ENCODE measurements at regions not wholly inside any gene's neighbourhood (a gene's known extent, or its start where the extent isn't known, plus 50 kb on each side); places are given as distances from the start of the nearest gene placed in this dataset.
A peak's percentile ranks its signal among the peaks of the same experiment; 100 is the strongest.

DNA sequence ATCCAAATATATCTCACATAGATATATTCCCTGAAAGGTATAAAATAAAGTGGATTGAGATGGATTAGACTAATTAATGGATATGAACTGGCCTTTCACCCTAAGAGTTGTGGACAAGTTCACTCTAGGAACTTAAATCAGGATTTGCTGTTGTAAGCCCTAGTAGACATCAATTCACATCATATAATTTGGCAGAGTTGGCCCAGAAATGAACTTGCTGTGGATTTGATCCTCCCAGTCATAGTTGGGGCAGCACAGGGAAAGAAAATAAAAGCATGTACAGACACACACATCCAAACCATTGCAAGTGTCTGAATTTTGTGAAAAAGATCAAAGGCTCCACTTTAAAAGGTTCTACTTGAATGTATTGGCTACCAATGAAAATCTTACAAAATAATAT is 734.7 kb upstream of the NR2F2 start:
- no peak for DNase-seq

DNA sequence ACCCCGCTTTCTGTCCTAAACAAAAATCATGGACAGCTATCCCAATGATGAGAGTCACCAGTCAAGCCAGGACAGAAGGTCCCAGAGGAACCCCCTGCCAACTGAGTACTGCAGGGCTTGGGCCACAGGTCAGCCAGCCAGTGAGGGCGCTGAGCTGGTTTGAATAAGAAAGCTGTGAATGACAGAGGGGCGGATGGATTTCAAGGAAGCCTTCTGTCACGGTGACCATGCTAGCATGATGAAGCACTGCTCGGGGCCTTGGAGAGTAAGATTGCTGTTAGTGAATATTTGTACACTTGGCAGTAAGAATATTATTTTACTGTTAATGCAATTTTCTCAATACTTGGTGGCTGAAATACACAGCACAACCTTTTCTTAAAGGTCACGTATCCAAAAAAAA is 734.0 kb upstream of the NR2F2 start:
- no peak for DNase-seq

DNA sequence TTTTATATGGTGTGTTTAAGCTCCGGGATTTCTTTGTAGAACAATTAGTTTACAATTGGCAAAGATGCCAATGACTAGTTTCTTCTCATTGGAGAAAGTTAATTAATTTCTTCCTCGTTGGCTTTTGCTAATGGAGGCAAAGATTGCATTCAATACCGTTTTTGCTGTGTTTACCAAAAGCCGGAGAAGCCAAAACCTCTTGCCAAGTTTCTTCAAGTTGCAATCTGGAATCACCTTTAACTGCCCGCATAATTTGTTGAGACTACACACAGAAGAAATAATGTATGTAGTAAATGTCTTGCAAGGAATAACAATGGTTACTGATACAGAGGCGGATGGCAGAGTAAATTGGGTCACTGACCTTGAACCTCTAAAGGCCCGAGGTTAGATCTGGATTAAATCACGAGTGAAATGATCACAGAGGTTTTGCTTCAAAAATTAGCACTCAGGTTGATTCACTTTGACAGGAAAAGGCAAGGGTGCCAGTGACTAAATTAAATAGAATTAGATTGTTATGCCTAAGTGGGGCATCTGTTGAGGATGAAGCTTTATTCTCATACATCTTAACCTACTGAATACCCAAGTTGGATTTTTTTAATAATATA is 732.1 kb upstream of the NR2F2 start:
- no peak for DNase-seq

- no peak for DNase-seq
Observed at GRCh38 chr15:95600367-95600766, 730.1 kb upstream of the NR2F2 start.

DNA sequence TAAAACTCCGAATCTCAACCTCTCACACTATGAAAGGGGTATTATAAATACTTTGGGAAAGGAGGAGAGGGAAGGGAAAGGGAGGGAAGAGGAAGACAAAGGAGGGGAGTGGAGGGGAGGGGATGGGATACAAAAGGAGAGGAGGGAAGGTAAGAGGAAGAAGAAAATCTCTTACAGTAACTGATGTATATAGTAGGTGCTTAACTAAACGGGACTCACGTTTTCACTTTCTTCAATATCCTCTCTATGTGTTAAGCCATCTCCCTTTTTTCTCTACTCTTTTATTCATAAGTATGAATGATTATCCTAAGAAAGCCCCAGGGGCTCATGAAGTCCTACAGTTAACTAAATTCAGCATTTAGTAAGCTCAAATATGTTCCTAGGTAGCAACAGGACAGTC is 729.6 kb upstream of the NR2F2 start:
- DNase-seq = no peak

DNA sequence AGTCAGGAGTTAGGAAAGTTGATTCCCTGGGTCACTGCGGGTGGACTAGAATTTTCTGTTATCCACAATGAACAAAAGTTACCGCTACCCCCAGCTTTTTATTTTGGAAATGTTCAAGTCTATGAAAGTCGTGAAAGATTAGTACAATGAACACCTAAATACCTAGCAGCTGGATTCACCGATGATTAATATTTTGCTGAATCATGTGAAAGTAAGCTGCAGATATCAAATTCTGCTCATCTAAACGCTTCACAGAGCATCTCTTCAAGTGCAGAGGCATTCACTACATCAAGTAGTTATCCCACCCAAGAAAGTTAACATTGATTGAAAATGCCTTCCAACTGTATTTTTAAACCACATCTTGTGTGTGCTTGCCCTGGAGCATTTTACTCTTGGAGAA is 729.0 kb upstream of the NR2F2 start:
- DNase-seq = no peak

DNA sequence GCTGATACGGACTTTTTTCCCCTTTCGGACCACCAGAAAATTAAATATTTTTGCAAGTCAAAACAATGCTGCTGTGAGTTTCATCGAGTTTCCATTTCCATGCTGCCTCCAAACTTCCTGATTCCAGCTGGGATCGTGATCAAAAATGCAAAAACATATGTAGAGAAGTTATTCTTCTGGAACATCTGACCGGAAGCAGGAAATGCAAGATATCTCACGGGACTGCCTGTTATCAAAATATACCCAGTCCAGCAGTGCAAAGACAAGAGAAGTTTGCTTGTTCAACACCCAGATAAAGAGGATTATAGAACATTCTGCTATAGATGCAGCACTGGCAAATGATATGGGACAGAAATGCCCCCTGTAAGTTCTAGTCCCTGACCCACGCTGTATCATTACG is 726.7 kb upstream of the NR2F2 start:
- no peak for DNase-seq

- DNase-seq = no peak
Observed at GRCh38 chr15:95604634-95605036, 725.9 kb upstream of the NR2F2 start.

GRCh38 chr15:95605098-95605497 is 725.4 kb upstream of the NR2F2 start:
- DNase-seq = no peak

DNA sequence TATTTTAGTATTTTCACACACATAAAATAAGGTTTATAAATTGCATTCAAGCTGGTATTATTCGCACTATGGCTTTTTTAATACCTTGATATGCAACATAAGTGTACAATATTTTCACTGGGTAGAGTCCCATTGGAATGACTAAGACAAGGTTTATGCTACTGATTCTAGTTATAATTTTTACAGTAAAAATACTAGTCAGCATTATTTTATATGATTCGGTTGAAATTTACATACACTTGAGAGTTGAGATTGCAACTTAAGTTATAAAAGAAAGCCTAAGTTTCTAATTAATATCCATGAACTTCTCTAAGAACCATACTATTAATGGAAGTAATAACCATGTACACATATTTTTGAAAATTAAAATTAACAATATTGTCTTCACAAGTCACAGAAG is 723.9 kb upstream of the NR2F2 start:
- DNase-seq = no peak

GRCh38 chr15:95608371-95608770 is 722.1 kb upstream of the NR2F2 start:
- no peak for DNase-seq

GRCh38 chr15:95609096-95609495 is 721.4 kb upstream of the NR2F2 start:
- no peak for DNase-seq

DNA sequence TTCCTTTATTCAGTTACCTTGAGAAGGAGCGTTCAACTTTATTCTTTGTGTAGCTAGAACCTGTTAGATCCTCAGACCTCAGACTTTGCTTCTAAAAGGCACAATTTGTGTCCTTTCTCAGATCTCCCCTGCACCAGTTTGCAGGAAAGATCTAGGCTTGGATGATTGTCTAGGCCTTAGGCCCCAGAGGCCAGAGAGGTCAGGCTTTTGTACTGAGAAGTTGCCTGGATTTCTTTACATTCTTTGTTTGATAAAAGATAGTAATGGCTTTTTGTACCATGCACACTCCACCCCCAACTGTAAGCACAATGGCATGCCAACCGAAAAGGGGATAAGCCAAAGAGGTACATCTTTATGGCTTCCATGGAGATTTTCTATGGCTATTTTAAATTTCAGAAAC is 719.6 kb upstream of the NR2F2 start:
- DNase-seq = no peak

GRCh38 chr15:95615436-95615835 is 715.1 kb upstream of the NR2F2 start:
- no peak for DNase-seq

DNA sequence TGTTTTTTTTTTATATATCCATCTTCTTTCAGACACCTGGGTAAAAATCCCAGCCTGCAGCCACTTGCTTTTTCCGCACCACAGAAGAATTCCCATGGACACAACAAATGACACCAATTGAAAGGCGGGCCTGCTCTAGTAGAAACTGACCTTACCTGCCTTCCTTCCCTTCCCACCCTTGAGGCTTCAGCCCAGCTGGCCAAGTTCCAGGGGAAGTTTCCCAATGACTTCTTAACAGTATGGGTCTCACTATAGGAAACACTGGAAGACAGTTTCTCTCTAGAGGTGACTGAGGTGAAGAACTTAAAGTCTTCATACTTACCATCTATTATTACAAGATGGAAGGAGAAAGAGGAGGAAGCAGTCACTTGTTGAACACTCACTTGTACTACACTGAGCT is 714.2 kb upstream of the NR2F2 start:
- no peak for DNase-seq

DNA sequence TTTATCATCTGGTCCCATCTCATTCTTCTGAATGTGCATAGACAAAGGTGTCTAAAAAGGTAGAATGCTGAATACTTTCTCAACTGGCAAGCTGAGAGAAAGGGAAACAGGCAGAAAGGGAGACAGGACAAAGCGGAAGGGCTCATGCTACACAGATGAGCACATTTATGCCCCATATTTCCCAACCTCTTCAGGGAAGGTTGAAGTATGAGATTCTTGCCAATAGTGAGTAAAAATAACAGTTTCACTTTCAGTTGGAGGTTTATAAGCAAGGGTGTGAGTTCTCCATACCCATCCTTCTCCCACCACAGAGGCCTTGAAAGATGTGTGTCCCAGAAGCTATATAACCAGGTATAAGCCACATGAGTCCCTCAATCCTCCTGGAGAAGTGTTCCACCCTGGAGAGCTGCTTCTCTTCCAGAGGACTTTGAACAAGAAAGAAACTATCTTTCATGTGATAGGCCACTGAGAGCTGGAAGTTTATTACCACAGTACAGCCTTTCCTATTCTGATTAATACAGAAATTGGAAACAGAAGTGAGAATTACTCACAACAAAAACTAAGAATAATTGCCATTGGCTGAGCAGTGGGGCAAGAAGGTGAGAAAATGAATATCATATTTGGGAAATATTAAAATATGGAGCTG is 709.4 kb upstream of the NR2F2 start:
- peak; percentile 54 for DNase-seq

GRCh38 chr15:95622843-95623242 is 707.7 kb upstream of the NR2F2 start:
- no peak for DNase-seq

GRCh38 chr15:95624100-95624499 is 706.4 kb upstream of the NR2F2 start:
- no peak for DNase-seq

- DNase-seq = no peak
Observed at GRCh38 chr15:95624616-95625361, 705.7 kb upstream of the NR2F2 start.

- DNase-seq = no peak
Observed at GRCh38 chr15:95626501-95627361, 703.8 kb upstream of the NR2F2 start.

GRCh38 chr15:95629503-95630168 is 700.9 kb upstream of the NR2F2 start:
- DNase-seq = no peak

DNA sequence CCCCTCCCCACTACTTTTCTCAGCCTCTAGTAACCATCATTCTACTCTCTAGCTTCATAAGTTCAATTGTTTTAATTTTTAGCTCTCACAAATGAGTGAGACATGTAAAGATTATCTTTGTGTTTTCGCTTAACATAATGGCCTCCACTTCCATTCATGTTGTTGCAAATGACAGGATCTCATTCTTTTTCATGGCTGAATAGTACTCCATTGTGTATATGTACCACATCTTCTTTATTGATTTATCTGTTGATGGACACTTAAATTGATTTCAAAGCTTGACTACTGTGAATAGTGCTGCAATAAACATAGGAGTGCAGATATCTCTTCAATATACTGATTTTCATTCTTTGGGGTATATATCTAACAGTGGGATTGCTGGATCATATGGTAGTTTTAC is 699.8 kb upstream of the NR2F2 start:
- DNase-seq = no peak

DNA sequence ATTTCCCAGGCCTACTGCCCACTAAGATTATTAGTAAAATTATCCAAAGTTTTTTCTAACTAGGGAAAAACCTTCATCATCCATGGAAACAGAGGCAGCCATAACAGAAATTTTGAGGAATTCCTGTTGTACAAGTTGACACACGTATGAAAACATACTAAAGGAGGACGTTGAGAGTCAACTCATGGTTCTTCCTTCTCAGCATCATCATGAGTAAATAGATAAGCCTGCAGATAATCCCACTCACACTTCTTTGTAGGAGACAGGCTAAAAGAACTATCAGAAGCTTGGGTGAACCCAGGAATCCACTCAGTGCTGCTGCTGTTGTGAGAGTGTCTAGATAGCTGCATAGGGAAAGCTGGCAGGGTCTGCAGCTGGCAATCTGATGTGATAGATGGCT is 694.8 kb upstream of the NR2F2 start:
- no peak for DNase-seq

All from inflammatory macrophage treated with lipopolysaccharide for 4 hours (primary cell).